Skeletal muscle satellite cell (primary cell): ENCODE measurements at regions not wholly inside any gene's neighbourhood (a gene's known extent, or its start where the extent isn't known, plus 50 kb on each side); places are given as distances from the start of the nearest gene placed in this dataset.

Experiments
- H3K27me3 ChIP-seq: 2 replicates; pipeline ENCODE4 v1.7.0; 2013; ENCODE audit warnings: low read length; ENCODE audit not compliant: control insufficient read depth, insufficient read depth
- H3K36me3 ChIP-seq: 2 replicates; pipeline ENCODE4 v1.7.0; 2013; ENCODE audit warnings: mild to moderate bottlenecking, control low read depth, low read length; ENCODE audit not compliant: insufficient read depth
- H3K4me1 ChIP-seq: 2 replicates; pipeline ENCODE4 v1.7.0; 2013; ENCODE audit warnings: low read length; ENCODE audit not compliant: control insufficient read depth, insufficient read depth
- H3K4me2 ChIP-seq: 2 replicates; pipeline ENCODE4 v1.7.0; 2013; ENCODE audit warnings: mild to moderate bottlenecking, low read length
- H3K4me3 ChIP-seq: 2 replicates; pipeline ENCODE4 v1.7.0; 2013; ENCODE audit warnings: low read length
- H3K9ac ChIP-seq: 2 replicates; pipeline ENCODE4 v1.7.0; 2013; ENCODE audit warnings: mild to moderate bottlenecking, low read depth, low read length, moderate library complexity
- H3K9me3 ChIP-seq: replicated peaks from 2 replicates; pipeline ENCODE4 v1.7.0; 2013; ENCODE audit warnings: mild to moderate bottlenecking, control low read depth, low read length

- no peaks in the 10 kb centered on the region for H3K4me1 ChIP-seq
- no peak overlapping the region for H3K4me3 ChIP-seq
- H3K4me2 ChIP-seq = no peak overlapping the region
- H3K27me3 ChIP-seq = no peaks in the 10 kb centered on the region
- H3K36me3 ChIP-seq = no peaks in the 10 kb centered on the region
- peaks cover 4% of the 10 kb centered on the region for H3K9me3 ChIP-seq
- no peak overlapping the region for H3K9ac ChIP-seq
Measured at GRCh38 chr5:174995827-174996226, 271.4 kb downstream of the MSX2 start.

- Histone ChIP-seq H3K9me3 (peaks cover 4% of the 10 kb centered on the region), H3K4me3 (no peak overlapping the region), H3K36me3 (no peaks in the 10 kb centered on the region), H3K4me1 (no peaks in the 10 kb centered on the region), H3K9ac (no peak overlapping the region), H3K4me2 (no peak overlapping the region), H3K27me3 (no peaks in the 10 kb centered on the region)
Measured at GRCh38 chr5:174991847-174992246, 267.5 kb downstream of the MSX2 start.

GRCh38 chr5:174990909-174991308, 266.5 kb downstream of the MSX2 start:
- peaks cover 4% of the 10 kb centered on the region for H3K9me3 ChIP-seq

GRCh38 chr5:174987443-174988012, 263.1 kb downstream of the MSX2 start:
- Histone ChIP-seq H3K4me3 (no peak overlapping the region), H3K4me1 (no peaks in the 10 kb centered on the region), H3K4me2 (no peak overlapping the region), H3K27me3 (no peaks in the 10 kb centered on the region), H3K9ac (no peak overlapping the region), H3K36me3 (no peaks in the 10 kb centered on the region), H3K9me3 (no peaks in the 10 kb centered on the region)

More at GRCh38 chr5:174990909-174991308, 266.5 kb downstream of the MSX2 start:
- no peaks in the 10 kb centered on the region for H3K36me3 ChIP-seq
- no peak overlapping the region for H3K4me2 ChIP-seq
- H3K4me3 ChIP-seq = no peak overlapping the region
- H3K4me1 ChIP-seq = no peaks in the 10 kb centered on the region
- no peaks in the 10 kb centered on the region for H3K27me3 ChIP-seq
- H3K9ac ChIP-seq = no peak overlapping the region

GRCh38 chr5:174984863-174985262, 260.5 kb downstream of the MSX2 start:
- no peaks in the 10 kb centered on the region for H3K4me1 ChIP-seq
- no peaks in the 10 kb centered on the region for H3K36me3 ChIP-seq
- no peaks in the 10 kb centered on the region for H3K9me3 ChIP-seq
- no peak overlapping the region for H3K4me3 ChIP-seq
- H3K27me3 ChIP-seq = no peaks in the 10 kb centered on the region
- H3K9ac ChIP-seq = no peak overlapping the region
- no peak overlapping the region for H3K4me2 ChIP-seq

GRCh38 chr5:174982485-174982884, 258.1 kb downstream of the MSX2 start:
- Histone ChIP-seq H3K4me3 (no peak overlapping the region), H3K4me2 (no peak overlapping the region), H3K36me3 (no peaks in the 10 kb centered on the region), H3K4me1 (no peaks in the 10 kb centered on the region), H3K27me3 (no peaks in the 10 kb centered on the region), H3K9me3 (no peaks in the 10 kb centered on the region), H3K9ac (no peak overlapping the region)

- Histone ChIP-seq H3K4me2 (no peak overlapping the region), H3K4me1 (no peaks in the 10 kb centered on the region), H3K4me3 (no peak overlapping the region), H3K9ac (no peak overlapping the region), H3K27me3 (no peaks in the 10 kb centered on the region), H3K9me3 (no peaks in the 10 kb centered on the region), H3K36me3 (no peaks in the 10 kb centered on the region)
Measured at GRCh38 chr5:174981416-174981815, 257.0 kb downstream of the MSX2 start.

- H3K4me2 ChIP-seq = no peak overlapping the region
- no peaks in the 10 kb centered on the region for H3K4me1 ChIP-seq
- no peak overlapping the region for H3K4me3 ChIP-seq
- no peaks in the 10 kb centered on the region for H3K9me3 ChIP-seq
- no peaks in the 10 kb centered on the region for H3K36me3 ChIP-seq
- no peaks in the 10 kb centered on the region for H3K27me3 ChIP-seq
- H3K9ac ChIP-seq = no peak overlapping the region
Measured at GRCh38 chr5:174980952-174981351, 256.6 kb downstream of the MSX2 start.

- H3K27me3 ChIP-seq = no peaks in the 10 kb centered on the region
- no peaks in the 10 kb centered on the region for H3K36me3 ChIP-seq
- H3K9me3 ChIP-seq = no peaks in the 10 kb centered on the region
- H3K4me1 ChIP-seq = no peaks in the 10 kb centered on the region
- no peak overlapping the region for H3K9ac ChIP-seq
- H3K4me3 ChIP-seq = no peak overlapping the region
- no peak overlapping the region for H3K4me2 ChIP-seq
Measured at GRCh38 chr5:174972291-174972690, 247.9 kb downstream of the MSX2 start.

- no peak overlapping the region for H3K9ac ChIP-seq
Measured at GRCh38 chr5:174971210-174971609, 246.8 kb downstream of the MSX2 start.

GRCh38 chr5:174970502-174970901, 246.1 kb downstream of the MSX2 start:
- Histone ChIP-seq H3K9me3 (no peaks in the 10 kb centered on the region), H3K36me3 (no peaks in the 10 kb centered on the region), H3K4me3 (no peak overlapping the region), H3K27me3 (no peaks in the 10 kb centered on the region), H3K9ac (no peak overlapping the region), H3K4me2 (no peak overlapping the region), H3K4me1 (no peaks in the 10 kb centered on the region)

More at GRCh38 chr5:174971210-174971609, 246.8 kb downstream of the MSX2 start:
- Histone ChIP-seq H3K4me3 (no peak overlapping the region), H3K36me3 (no peaks in the 10 kb centered on the region), H3K4me2 (no peak overlapping the region), H3K9me3 (no peaks in the 10 kb centered on the region), H3K4me1 (no peaks in the 10 kb centered on the region), H3K27me3 (no peaks in the 10 kb centered on the region)

- H3K4me2 ChIP-seq = no peak overlapping the region
- H3K4me3 ChIP-seq = no peak overlapping the region
- H3K27me3 ChIP-seq = no peaks in the 10 kb centered on the region
- H3K9ac ChIP-seq = no peak overlapping the region
- no peaks in the 10 kb centered on the region for H3K36me3 ChIP-seq
- no peaks in the 10 kb centered on the region for H3K9me3 ChIP-seq
- no peaks in the 10 kb centered on the region for H3K4me1 ChIP-seq
Measured at GRCh38 chr5:174953871-174954270, 229.5 kb downstream of the MSX2 start.
